Breast epithelium (tissue), 4 donors: ENCODE measurements at regions not wholly inside any gene's neighbourhood (a gene's known extent, or its start where the extent isn't known, plus 50 kb on each side); places are given as distances from the start of the nearest gene placed in this dataset.

Experiments used
- DNase-seq, 2 donors: peaks; one replicate each; pipeline ENCODE4 v3.0.0-alpha.2; 2019; ENCODE audit warnings: low spot score in 2 of 2
- H3K27ac ChIP-seq, 2 donors: fragments of 200-600 bp; sonication (generic) in 1 of 2; one replicate each; pipeline ENCODE4 v1.5.1; 2016 to 2019; ENCODE audit warnings: mild to moderate bottlenecking in 1 of 2
- H3K27me3 ChIP-seq, 2 donors: fragments of 200-600 bp; sonication (generic) in 1 of 2; one replicate each; pipeline versions ENCODE4 v1.5.1 to v1.6.0; 2017 to 2019; ENCODE audit warnings: control low read depth in 1 of 2, mild to moderate bottlenecking in 1 of 2
- H3K36me3 ChIP-seq: fragments of 200-600 bp; one replicate; pipeline ENCODE4 v1.5.1; 2019
- H3K4me1 ChIP-seq, 2 donors: fragments of 200-600 bp; sonication (generic); one replicate each; pipeline ENCODE4 v1.5.1; 2016 to 2019; ENCODE audit warnings: control low read depth in 1 of 2
- H3K4me3 ChIP-seq, 3 donors: fragments of 200-600 bp; sonication (generic); 1 replicate in 2 of 3; 2 replicates in 1 of 3; pipeline ENCODE4 v1.5.1; 2016 to 2019; ENCODE audit warnings: mild to moderate bottlenecking in 3 of 3, moderate library complexity in 2 of 3
- H3K9me3 ChIP-seq, 2 donors: fragments of 200-600 bp; sonication (generic) in 1 of 2; one replicate each; pipeline ENCODE4 v1.5.1; 2016 to 2019; ENCODE audit warnings: control low read depth in 1 of 2
- POLR2A ChIP-seq: fragments of 450-650 bp; IDR thresholded peaks from one replicate; pipeline ENCODE4 v1.6.1; 2016; ENCODE audit warnings: antibody characterized with exemption, mild to moderate bottlenecking, moderate library complexity
- POLR2AphosphoS5 ChIP-seq, 3 donors: sonication (generic); formaldehyde crosslinking; IDR thresholded peaks; one replicate each; pipeline ENCODE4 v1.6.1; 2017; ENCODE audit warnings: antibody characterized with exemption in 3 of 3
- intact Hi-C: fragments of 100-400 bp; cut with DNase I; formaldehyde crosslinking; loops from one replicate; pipeline ENCODE4 v1.15.1; 2023; ENCODE audit warnings: low total_unique reads
- TF ChIP-seq, protein P1 (sequence below), 3 donors: fragments of 450-650 bp; IDR thresholded peaks; one replicate each; pipeline ENCODE4 v1.5.1; 2016 to 2017; ENCODE audit warnings: antibody characterized with exemption in 3 of 3, mild to moderate bottlenecking in 3 of 3, moderate library complexity in 3 of 3

DNA sequence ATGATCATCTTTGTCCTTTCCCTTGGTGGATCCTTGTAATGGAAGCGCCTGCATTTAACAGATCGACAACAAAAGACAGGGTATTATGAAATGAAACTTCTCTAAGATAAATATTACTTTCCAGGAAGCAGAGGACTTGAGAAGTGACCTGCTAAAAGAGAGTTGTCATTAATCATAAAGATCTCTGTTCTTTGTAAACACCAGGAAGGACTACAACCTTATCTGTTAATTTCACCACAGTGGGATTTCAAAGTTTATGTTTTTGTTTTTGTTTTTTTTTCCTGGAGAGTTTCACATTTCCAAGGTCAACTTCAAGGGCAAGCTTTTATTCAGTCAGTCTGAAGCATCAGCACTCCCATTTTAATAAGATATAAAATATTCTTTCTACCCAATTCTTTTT, 170.9 kb downstream of the RCHY1 start:
- Histone ChIP-seq H3K4me1 (no peaks in the 10 kb centered on the region), H3K36me3 (no peaks in the 10 kb centered on the region), H3K9me3 (no peaks in the 10 kb centered on the region), H3K27ac (no peak overlapping the region), H3K4me3 (no peak overlapping the region), H3K27me3 (no peaks in the 10 kb centered on the region)
- TF ChIP-seq POLR2AphosphoS5 (IDR thresholded peaks at IDR 0.05) (no peak), POLR2A (no peak)
- TF ChIP-seq, protein P1, sequence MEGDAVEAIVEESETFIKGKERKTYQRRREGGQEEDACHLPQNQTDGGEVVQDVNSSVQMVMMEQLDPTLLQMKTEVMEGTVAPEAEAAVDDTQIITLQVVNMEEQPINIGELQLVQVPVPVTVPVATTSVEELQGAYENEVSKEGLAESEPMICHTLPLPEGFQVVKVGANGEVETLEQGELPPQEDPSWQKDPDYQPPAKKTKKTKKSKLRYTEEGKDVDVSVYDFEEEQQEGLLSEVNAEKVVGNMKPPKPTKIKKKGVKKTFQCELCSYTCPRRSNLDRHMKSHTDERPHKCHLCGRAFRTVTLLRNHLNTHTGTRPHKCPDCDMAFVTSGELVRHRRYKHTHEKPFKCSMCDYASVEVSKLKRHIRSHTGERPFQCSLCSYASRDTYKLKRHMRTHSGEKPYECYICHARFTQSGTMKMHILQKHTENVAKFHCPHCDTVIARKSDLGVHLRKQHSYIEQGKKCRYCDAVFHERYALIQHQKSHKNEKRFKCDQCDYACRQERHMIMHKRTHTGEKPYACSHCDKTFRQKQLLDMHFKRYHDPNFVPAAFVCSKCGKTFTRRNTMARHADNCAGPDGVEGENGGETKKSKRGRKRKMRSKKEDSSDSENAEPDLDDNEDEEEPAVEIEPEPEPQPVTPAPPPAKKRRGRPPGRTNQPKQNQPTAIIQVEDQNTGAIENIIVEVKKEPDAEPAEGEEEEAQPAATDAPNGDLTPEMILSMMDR (IDR thresholded peaks at IDR 0.05) = no peak
- intact Hi-C loops = no loop called here
- no peak for DNase-seq

DNA sequence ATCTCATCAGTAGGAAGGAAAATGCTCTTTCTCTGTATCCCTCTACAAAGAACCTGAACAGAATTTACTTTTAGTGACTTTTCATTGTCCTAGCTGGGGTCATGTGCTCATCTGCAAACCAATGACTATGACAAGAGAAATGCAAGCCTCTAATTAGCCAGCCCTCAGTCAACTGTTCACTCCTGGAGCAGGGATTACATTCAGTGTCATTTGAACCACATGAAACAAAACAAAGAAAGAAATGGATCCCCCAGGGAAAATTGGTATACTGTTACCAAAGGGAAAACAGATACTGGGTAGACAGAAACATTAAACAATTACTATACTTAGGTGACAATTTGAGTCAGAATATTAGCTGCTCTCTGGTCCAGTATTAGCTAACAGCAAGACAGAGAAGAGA, 173.6 kb downstream of the RCHY1 start:
- Histone ChIP-seq H3K4me1 (no peaks in the 10 kb centered on the region), H3K27ac (no peak overlapping the region), H3K36me3 (no peaks in the 10 kb centered on the region), H3K4me3 (no peak overlapping the region), H3K27me3 (no peaks in the 10 kb centered on the region), H3K9me3 (no peaks in the 10 kb centered on the region)
- intact Hi-C loops = no loop called here
- TF ChIP-seq POLR2AphosphoS5 (IDR thresholded peaks at IDR 0.05) = no peak
- TF ChIP-seq, protein P1 (IDR thresholded peaks at IDR 0.05) = no peak
- TF ChIP-seq POLR2A = no peak
- no peak for DNase-seq

DNA sequence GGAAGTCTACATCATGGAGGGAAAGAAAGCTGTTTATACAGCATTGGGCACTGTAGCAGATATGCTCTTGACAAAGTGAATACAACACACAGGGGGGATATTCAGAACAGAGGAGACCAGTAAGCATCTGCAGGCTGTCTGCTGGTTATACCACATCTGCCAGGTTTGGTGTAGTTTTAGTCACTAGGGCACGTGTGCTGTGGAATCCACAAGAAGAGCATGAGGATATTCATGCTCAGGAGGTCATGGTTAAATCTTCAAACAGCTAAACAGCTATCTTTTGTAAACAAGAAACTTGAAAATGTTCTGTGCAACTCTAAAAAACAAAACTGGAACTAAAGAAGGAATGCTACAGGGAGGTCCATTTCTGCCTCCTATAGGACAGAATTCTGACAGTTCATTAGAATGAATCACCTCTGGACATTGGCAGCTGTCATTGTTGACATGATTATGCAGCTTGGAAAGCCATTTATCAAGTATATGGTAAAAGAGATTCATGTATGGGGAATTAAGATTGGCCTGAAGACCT, 175.8 kb downstream of the RCHY1 start:
- no peak overlapping the region for H3K27ac ChIP-seq
- intact Hi-C loops = no loop called here
- TF ChIP-seq POLR2AphosphoS5 (IDR thresholded peaks at IDR 0.05) (no peak), POLR2A (no peak)
- TF ChIP-seq, protein P1 (IDR thresholded peaks at IDR 0.05) = no peak
- no peaks in the 10 kb centered on the region for H3K4me1 ChIP-seq
- no peaks in the 10 kb centered on the region for H3K36me3 ChIP-seq
- H3K27me3 ChIP-seq = no peaks in the 10 kb centered on the region
- no peak for DNase-seq
- H3K9me3 ChIP-seq = no peaks in the 10 kb centered on the region
- H3K4me3 ChIP-seq = no peak overlapping the region

DNA sequence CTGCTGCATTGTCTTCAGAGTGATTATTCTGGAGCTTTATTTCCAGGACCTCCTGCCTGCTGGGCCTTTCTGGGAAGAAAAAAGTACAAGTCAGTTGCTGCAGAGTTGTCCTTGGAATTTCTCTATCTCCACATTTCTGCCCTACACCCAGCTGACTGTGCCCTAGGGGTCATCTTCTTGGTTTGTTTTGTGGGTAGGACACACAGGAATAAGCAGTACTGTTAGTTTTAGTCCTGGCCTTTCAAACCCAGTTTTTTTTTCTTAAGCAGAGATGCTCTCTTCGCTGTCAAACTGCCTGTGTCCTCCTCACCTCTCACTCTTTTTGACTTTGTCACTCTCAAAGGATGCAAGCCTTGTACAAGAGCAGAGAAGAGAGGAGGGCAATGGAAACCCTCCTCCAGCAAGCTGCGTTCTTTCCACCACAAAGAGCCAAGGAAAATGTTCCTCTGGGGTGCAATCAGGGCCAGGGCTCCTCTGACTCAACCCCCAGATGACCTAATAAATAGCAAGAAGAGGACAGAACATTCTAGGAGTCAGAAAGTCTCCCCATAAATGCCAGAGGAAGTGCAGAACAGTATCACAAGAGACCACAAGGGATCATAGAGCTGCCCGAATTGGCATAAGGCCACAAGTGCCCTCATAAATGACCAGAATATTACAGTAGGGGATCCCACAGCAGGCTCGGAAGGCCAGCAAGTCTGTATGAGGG, 186.2 kb downstream of the RCHY1 start:
- TF ChIP-seq POLR2AphosphoS5 (IDR thresholded peaks at IDR 0.05) (no peak), POLR2A (no peak)
- TF ChIP-seq, protein P1 (IDR thresholded peaks at IDR 0.05) = no peak
- intact Hi-C loops = no loop called here

DNA sequence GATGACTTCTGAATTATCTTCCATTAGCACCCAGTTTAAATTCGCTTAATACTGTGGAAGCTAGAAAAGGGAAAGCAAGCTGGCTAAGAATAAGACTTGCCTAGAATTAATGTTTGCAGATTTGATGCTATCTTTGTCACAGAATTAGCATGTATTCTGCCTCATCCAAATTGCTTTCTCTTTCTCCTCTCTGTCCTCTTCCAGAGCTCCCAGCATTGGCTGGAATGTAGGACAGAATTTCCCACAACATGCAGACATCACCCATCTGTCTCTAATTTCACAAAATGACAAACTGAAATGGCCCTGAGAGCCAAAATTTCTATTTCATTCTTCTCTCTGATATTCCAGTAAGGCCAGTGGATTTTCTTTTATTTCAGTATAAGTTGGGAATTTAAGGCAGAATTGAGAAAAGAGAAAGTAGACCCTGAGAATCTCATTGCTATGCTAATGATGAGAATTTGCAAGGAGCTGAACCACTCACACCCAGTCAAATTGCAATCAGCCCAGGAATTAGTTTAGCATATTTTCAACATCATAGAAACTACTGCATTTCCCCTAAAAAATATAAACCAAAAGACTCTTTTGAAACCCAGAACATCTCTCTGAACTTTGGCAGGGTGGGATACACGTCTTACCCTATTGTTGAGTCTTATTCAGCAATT, 188.8 kb downstream of the RCHY1 start:
- TF ChIP-seq POLR2A = no peak
- TF ChIP-seq POLR2AphosphoS5 (IDR thresholded peaks at IDR 0.05) = no peak
- TF ChIP-seq, protein P1 (IDR thresholded peaks at IDR 0.05) = no peak
- intact Hi-C loops = no loop called here
- DNase-seq = no peak
- no peak overlapping the region for H3K27ac ChIP-seq
- H3K27me3 ChIP-seq = no peaks in the 10 kb centered on the region
- no peak overlapping the region for H3K4me3 ChIP-seq
- no peaks in the 10 kb centered on the region for H3K4me1 ChIP-seq
- H3K9me3 ChIP-seq = no peaks in the 10 kb centered on the region
- H3K36me3 ChIP-seq = no peaks in the 10 kb centered on the region

More for the DNA sequence above, 186.2 kb downstream of the RCHY1 start:
- Histone ChIP-seq H3K27me3 (no peaks in the 10 kb centered on the region), H3K27ac (peak overlapping the region in 1 of 2 donors; percentile 25), H3K9me3 (no peaks in the 10 kb centered on the region), H3K4me3 (no peak overlapping the region), H3K4me1 (no peaks in the 10 kb centered on the region), H3K36me3 (no peaks in the 10 kb centered on the region)
- DNase-seq = no peak
